HL-60 (cell line): ENCODE measurements at regions not wholly inside any gene's neighbourhood (a gene's known extent, or its start where the extent isn't known, plus 50 kb on each side); places are given as distances from the start of the nearest gene placed in this dataset.

Source experiments
- CTCF ChIP-seq: IDR thresholded peaks from one replicate; pipeline ENCODE4 v1.5.1; 2011; ENCODE audit warnings: low read length, control low read depth, inconsistent platforms; ENCODE audit not compliant: insufficient read depth
- GABPA ChIP-seq: IDR thresholded peaks from 2 replicates; pipeline ENCODE4 v1.6.1; 2012; ENCODE audit warnings: low read depth
- POLR2AphosphoS5 ChIP-seq: IDR thresholded peaks from 2 replicates; pipeline ENCODE4 v1.6.1; 2012; ENCODE audit warnings: low read depth
- REST ChIP-seq: IDR thresholded peaks from 2 replicates; pipeline ENCODE4 v1.6.1; 2012; ENCODE audit warnings: low read depth; ENCODE audit not compliant: insufficient replicate concordance
- SPI1 ChIP-seq: IDR thresholded peaks from 2 replicates; pipeline ENCODE4 v1.6.1; 2012; ENCODE audit warnings: low read depth, mild to moderate bottlenecking, borderline replicate concordance

- TF ChIP-seq CTCF (no peak), POLR2AphosphoS5 (no peak), REST (no peak), SPI1 (no peak), GABPA (no peak)
Observed at GRCh38 chr3:162628531-162628930, 1131.9 kb downstream of the OTOL1 start.
